ENCODE measurements at regions not wholly inside any gene's neighbourhood (a gene's known extent, or its start where the extent isn't known, plus 50 kb on each side); places are given as distances from the start of the nearest gene placed in this dataset.

DNA sequence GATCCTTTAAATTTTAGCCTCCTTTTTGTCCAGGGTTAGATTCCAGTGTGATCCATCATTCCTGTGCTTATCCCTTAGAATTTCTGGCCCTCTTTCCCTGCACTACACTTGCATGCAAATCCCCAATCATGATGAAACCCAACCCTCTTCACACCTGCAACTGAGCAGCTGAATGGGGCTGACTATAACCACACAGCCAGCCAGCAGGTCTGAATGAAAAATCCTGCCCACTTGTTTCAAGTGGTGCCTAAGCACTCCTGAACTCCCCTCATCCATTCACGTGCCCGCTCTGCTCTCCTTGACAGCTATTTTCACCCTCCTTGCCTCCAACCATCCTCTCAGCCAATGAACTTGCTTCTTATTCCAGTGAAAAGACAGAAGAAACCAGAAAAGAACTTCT lies 80.5 kb upstream of the AFF3 start:
- DNase-seq = no peak

DNA sequence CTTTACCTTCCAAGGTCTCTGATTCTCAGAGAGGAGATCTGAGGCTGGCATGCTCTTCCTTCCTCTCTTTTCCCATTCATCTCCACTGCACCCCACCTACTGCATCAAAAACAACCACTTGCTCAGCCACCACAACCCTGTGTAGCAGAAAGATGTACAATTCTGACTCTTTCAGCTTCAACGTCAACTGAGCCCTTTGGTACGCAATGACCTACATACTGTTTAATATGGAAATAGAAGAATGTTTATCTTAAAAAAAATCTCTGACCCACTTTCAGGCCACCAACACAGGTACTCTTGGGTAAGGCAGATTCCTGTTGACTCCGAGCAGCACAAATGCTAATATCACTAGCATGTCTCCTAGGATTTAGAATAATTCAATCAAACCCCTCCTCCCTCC lies 76.2 kb upstream of the AFF3 start:
- DNase-seq = no peak

DNA sequence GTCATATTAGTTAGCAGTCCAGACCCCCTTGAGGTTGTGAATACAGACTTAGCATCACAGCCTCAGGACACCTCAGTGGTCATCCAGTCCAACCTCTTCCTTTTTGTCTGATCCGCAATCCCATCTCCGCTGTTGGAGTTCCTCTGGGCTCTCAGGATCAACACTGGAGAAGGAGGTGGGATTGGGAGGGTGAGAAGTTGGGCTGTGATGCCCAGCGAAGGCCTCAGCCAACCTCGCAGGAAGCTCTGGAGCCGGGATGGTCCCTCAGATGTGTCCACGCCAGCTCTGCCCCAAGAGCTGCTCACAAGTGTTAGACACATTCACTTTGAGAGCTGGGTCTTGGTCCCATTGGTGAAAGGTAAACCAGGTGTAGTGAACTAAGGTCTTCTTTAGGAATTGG lies 74.9 kb upstream of the AFF3 start:
- DNase-seq = no peak

DNA sequence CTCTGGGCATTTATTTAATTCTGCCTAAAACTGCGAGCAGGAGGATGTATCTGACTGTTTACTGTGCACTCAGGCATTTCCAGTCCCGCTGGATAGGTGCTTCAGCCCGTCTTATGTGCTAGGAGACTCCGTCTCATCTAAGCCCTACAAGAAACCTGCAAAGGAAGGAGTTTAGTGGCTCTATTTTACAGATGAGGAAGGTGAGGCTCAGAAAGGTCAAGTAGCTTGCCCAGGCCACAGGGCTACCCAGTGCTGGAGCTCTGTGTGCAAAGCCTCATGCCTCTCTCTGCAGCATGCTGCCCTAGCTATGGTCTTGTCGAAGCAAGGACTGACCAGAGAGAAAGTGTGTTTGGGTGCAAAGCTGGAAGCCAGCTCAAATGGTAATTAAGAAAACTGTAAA lies 73.6 kb upstream of the AFF3 start:
- DNase-seq = no peak

DNA sequence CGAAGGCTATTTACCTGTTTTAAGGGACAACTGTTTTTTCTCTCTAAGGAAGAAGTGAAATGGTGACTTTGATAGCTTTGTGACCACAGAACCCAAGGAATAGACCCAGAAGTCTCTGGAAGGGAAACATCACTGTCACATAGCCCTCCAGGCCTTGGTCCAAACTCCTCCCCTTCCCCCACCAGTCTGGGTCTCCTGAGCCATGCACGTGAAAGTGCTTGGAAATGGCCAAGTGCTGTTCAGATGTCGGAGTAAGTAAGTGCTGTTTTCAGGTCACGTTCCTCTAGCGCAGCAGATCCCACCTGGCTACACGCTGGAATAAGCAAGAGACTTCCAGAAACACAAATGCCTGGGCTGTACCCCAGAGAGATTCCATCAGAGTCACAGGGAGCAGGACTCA lies 73.0 kb upstream of the AFF3 start:
- DNase-seq = no peak

DNA sequence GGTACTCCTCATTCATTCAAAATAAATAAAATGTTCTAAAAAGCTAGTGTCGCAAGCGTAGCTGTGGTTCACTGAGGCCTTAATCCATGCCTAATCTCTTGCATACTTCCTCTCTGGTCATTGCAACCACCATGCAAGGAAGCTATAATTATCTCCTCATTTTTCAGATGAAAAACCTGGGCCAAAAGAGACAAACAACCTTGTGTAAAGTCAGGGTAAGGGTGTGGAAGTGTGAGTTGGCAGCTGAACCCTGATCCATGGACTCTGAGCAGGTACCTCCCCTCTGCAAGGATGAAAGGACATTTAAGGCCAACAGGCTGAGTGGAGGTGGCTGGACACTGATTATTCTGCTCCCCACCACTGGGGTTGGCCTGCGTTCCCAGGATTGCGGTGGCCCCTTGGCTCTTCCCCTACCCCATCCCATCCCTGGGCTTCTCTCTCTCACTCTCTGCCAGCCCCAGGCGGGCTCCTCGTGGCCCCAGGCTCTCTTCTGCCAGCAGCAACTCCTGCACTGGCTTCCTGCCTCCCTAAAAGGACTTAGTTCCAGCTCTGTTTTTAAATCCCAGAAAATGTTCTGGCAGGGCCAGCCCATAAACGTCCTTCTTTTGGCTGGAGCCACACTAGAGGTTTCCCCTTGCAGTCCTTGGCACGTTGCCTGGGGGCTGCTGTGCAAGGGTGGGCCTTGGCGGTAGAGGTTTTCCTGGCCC lies 72.0 kb upstream of the AFF3 start:
- no peak for DNase-seq

DNA sequence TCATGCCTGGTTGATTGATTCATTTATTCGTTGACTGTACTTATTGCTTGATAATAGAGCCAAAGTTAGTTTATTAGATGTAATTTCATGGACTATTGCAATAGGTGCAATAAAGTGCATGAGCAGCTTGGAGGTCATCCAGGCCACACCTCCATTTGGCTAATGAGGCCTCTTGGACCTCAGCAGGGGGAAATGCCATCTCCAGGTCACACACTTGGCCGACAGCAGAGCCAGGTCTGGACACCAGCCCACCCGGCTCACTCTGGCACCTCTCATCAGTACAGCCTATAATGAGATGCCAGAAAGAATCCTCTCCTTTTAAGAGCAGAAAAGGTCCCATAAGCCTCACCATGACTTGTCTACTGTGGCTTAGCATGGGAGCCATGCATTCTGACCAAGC lies 71.2 kb upstream of the AFF3 start:
- no peak for DNase-seq

DNA sequence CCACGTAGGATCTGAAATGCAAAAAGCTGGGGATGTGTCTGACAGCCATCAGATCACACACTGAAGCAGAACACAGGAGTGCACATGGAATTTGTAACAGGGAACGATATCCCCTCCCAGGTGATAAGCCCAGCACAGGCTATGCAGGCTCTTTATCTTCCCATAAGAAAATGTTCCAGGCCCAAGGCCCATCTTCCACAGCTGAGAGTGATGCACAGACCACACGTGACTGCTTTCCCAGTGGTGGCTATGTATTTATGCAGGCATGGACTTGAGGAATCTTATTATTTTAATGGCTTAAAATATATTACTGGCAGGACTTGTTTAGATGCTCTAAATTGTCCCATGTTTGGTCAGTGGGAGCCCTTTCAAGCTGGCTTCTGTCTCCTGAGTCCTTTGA lies 70.5 kb upstream of the AFF3 start:
- no peak for DNase-seq

DNA sequence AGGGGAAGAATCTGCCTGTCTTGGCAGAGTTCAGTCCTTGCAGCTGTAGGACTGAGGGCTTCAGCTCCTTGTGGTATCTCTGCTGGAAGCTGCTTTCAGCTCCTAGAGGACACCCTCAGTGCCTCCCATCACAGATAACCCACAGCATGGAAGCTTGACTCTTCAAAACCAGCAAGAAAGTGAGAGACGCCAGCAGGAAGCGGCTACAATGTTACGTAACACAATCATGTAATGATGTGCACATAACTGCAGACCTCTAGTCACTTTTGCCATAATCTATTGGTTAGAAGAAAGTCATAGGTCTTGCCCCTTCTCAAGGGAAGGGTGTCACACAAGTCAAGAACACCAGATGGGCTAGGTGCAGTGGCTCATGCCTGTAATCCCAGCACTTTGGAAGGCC lies 69.1 kb upstream of the AFF3 start:
- DNase-seq = no peak

DNA sequence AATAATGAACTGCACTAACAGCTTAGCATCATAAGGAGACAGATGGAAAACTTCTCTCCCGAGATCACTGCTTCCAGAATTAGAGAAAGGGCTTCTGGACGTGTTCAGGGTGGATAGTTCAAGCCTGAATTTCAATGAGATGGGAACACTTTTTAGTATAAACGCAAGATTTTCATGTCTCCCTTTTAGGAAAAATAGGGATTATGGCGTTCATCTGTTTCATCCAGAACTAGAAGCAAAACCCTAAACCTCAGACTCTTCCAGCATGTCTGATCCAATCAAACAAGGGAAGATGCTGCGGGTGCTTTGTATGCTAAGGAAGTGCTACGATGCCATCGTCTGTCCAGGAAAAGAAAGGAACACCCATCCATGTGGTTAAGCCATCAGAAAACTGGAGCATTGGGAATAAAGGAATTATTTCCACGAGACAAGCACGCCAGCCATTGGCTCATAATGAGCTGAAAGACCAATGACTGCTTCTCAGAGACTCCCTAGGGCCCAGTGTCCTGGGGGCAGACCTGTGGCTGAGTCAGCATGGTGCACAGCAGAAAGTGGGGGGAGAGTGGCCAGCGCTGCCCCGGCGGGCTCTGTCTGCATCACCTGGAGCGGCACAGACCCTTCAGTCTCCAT lies 65.9 kb upstream of the AFF3 start:
- DNase-seq = peak; percentile 70

DNA sequence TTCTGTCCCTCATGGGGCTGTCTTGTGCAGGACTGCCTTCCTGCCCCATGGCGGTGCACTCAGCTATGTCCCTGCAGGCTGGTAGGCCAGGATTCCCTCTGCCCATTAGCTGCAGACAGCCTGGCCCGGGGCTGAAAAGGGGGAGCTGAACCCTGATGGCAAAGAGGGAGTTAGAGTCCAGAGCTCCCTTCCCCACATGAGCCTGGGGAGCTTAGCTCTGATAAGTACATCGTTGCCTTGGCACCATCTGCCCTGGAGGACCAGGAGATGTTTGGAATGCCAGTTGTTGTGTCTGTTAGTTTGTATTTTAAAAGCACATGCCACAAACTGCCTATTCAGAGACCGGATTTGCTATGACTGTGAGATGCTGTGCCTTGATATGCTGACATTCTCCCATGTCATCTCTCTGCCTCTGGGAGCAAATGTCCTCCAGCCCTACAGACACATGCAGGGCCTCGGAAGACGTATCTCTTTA lies 65.1 kb upstream of the AFF3 start:
- DNase-seq = no peak

DNA sequence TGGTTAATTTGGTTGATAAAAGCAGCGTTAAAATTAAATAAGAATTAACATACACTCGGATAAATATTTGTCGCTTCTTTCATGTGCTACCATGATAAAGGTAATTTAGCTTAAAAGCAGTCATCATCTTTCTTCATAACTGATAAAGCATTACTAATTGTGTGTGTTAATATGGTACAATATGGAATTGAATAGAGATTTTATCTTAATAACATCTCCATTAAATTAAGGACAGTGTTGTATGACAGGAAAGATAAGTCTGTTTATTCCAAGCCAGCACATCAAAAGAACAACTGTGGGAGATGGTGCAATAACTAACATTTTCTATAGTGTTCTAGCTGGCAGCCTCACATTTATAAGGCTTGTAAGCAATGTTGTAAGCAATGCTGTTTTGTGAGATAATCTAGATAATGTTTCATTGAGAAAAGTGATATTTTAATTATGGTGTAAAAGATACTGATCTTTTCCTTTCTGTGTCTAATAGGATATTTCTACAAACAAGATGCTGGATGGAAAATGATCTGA lies 64.4 kb upstream of the AFF3 start:
- no peak for DNase-seq

DNA sequence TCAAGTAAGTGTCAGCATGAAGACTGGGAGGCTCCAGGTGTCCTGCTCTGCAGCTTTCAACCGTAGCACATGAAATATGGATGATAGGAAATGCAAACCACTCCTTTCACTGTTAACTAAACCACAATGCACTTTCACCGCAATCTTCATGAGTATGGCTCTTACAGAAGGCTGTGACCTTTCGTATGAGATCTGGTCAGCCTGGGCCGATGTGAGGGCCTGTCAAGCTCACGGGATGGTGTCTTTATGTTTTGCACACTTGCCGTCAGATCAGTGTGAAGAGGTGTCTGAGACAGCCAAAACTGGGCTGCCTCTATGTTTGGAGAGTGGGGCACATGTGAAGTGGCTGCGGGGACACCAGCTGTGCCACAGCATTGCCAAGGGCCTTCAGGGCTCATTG lies 62.8 kb upstream of the AFF3 start:
- DNase-seq = no peak

DNA sequence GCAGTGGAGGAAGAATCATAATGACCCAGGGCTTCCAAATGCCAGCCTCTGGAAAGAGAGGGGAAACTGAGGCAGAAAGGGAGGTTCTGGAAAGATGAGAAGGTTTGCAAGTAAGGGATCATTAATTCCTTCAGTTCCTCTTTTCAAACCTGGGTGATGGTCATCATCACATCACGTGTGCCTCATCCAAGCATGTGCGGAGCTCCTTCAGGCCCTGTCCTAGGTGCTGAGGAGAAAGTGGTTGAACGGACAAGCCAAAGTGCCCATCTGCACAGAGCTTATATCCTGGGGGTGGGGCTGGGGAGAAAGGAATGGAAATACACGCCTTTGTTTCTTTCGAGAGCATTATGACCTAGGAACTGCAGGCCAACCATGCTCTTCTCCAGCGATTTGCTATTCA lies 60.2 kb upstream of the AFF3 start:
- DNase-seq = no peak

DNA sequence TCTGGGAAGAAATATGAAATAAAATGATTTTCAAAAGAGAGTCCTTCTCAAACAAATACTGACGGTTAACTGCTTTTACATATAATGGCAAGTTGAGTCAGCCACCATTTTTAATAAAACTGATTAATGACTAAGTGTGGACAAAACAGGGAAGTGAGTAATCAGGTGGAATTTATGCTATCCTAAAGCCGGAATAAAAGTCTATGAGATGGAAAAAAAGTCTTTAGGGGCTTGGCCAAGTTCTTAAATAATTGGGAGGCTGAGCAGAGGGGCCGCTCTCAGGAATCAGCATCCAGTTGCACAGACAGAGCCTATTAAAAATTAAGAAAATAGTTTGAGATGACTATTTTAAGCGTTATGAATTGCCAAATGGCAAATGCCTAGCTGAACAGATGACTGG lies 58.6 kb upstream of the AFF3 start:
- peak; percentile 71 for DNase-seq

DNA sequence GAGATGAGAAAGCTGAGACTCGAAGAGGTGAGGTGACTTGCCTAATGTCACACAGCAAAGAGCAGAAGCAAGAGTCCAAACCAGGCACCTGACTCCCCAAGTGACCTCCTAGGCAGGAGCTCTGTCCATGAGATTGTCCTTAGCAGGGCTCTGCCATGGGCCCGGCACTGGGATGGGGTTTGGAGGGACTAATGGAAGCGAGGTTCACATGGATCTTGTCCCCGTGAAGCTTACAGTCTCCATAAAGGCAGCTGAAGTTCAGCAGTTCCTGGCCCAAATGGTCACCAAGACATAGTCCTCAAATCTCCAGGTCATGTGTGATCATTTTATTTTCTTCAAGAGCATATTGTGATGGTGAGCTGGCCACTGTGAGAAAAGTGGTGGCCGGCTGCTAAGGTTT lies 57.0 kb upstream of the AFF3 start:
- DNase-seq = no peak

DNA sequence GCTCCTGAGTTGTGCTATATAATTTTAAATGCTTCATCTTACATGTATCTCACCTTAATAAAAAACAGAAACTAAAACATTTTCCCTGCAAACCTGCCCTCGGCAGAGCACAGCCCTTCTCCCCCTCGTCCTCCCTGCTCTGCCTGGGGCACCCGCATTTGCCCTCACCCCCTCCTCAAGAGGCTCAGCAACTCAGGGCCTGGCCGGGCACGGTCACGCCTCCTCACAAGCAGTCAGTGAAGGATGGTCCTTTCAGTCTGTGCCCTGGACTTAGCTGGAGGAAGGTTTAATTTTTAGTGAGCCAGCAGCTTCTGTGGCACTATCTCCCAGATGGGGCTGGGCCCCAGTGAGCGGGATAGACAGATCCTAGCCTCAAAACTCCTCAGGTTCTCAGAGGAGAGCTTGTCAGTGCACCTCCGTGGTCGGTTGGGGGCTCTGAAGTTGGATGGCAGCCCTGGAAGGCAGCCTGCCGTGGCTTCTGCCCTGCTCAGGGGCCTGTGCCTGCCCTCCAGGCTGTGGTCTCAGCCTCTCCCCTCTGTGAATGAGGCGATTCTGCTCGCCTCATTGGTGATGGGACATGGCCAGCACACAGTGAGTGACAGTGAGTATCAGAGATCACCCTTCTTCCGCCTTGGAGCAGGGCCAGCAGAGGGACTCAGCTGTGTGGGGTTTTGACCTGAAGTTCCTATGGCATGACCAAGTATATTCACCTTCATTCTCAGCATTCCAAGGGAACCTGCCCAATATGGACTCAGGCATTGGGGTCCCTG lies 56.3 kb upstream of the AFF3 start:
- DNase-seq = peak; percentile 27

DNA sequence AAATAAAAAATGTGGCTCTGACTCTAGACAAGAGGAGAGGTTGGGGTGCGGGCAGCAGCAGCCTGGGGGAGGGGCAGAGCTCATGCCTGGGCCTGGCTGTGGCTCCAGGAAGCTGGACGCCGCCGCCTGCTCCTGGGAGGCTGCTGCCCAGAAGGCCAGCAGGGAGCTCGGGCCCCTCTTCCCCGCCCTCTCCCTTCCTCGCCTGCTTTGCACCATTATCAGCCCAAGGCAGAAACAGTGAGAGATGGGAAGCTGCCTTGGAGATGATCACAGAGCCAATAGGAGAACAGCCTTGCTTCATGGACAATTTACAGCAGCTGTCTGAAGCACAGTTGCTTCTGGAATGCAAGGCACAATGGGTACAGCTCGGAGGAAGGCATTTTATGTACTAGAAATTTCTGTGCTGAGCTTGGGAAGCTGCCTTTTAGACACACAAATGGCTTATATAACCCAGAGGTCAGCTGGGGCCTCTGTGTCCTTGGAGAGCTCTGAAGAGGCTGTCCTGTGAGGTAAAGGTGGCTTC lies 55.3 kb upstream of the AFF3 start:
- peak; percentile 87 for DNase-seq

DNA sequence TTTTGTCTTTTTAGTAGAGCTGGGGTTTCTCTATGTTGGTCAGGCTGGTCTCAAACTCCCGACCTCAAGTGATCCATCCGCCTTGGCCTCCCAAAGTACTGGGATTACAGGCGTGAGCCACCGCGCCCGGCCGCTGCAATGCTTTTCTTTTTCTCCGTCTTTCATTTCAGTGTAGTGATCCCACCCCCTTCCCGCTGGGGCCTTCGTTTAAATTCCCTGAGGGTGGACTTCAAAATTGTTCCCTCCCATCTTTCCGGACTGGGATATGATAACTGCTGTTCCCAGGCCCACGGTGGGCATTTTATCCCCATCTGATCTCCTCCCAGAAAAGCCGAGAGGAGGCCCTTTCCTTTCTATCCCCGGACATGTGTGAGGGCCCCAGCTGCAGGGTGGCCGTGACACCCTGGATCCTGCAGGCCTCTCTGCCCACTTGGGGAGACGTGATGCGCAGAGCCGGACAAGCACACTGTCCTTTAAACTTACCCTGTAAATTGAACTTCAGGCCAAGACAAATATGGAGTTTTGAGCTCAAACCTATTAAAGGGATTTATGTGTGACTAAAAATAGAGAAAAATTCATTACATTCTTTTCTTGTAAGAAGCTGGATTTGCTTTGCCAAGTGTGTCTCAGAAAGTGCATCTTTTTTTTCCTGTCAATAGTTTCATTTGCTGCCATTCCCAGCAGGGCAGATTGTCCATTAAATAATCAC lies 54.5 kb upstream of the AFF3 start:
- peak; percentile 73 for DNase-seq

DNA sequence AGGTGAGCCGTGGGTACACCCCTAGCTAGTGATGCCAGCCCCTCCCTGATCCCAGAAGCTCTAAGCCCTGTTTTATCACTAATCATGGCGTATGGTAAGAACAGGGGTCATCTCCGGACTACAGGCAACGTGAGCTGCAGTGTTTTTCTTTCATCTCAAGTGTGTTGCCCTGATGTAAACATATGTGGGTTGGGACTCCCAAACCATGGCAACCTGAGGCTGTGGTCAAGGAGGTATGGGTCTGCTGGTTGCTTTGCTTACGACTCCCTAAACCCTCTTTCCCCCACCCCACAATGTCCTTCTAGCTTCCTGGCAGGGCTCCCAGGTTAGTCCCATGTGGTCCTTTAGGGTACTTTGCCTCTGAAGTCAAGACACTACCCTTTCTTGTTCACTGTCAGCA lies 53.6 kb upstream of the AFF3 start:
- no peak for DNase-seq

DNA sequence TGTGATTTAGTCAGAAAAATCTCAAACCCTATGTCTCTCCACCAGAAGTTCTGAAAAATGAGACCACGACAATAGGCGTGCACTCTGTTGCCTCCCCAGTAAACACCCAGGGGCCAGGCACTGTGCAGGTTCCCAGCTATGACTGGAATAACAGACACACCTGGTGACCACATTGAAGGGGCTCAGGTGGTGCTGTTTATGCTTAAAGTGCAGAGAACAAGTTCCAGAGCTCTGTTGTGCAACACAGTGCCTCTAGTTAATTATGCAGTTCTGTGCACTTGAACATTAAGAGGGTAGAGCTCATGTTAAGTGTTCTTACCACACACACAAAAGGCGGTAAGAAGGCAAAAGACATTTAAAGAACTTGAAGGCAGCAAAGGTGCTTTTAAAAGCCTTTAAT lies 52.6 kb upstream of the AFF3 start:
- DNase-seq = no peak

DNA sequence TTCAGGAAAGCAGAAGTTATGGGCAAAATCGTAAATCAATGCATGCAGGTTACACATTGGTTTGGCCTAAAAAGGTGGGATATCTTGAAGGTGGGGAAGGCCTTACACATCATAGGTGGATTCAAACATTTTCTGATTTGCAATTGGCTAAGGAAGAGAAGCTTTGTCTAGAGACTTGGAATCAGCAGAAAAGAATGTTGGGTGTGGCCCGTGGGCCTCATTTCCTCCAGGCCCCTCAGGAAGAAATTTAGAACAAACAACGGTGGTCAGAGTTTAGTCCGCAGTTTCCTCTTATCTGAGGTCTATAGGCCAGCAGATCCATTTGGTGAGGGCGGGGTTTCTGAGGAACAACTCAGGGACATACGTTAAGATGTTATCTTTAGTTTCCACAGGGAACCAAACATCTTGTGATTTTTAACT lies 50.9 kb upstream of the AFF3 start:
- no peak for DNase-seq

DNA sequence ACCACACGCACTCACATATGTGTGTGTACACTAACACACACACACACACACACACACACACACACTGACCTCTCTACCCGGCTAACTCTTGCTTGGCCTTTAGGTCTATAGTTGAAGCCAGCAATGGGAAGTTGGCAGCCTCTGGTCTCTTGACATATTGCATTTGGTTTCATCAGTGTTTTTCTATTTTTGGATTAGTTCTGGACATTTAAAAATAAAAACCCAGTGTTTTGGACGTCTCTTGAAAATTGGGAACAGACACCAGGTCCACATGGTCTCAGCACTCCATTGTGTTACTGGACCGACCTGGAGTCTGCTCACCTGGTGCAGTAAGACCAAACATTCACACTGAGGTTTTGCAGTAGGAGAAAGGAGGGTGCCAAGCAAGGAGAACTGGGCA lies 50.4 kb upstream of the AFF3 start:
- DNase-seq = no peak
